ENCODE measurements at regions not wholly inside any gene's neighbourhood (a gene's known extent, or its start where the extent isn't known, plus 50 kb on each side); places are given as distances from the start of the nearest gene placed in this dataset.

DNA sequence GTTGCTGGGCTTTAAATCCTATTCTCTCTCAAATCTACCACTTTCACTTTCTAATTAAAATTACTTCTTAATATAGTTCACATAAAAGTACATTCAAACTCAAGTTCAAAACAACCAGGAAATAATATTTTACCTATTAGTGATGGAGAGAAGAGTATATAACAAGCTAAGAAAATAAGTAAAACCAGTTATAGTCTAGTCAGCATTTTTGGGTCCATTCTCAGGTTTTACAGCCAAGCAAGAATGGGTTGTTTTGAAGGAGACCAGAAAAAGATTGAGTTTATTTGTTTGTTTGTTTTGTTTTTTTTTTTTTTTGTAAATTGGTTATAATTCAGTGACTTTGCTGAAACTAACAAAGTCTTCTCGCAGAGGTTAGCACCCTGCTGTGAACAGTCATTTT lies 106.3 kb upstream of the PTPRZ1 start:
- POLR2A ChIA-PET = no interaction called here
- Mint-ChIP-seq H3K36me3 (ENCODE audit: insufficient read depth, unreplicated experiment) (peaks cover 6% of the 10 kb centered on the region), H3K27me3 (ENCODE audit: insufficient read depth, unreplicated experiment) (no peaks in the 10 kb centered on the region), H3K4me1 (ENCODE audit: insufficient read depth, unreplicated experiment) (peaks cover under 1% of the 10 kb centered on the region), H3K27ac (ENCODE audit: low read depth, unreplicated experiment) (no peak overlapping the region), H3K9me3 (ENCODE audit: unreplicated experiment) (no peaks in the 10 kb centered on the region), H3K4me3 (ENCODE audit: unreplicated experiment) (no peak overlapping the region)
- intact Hi-C loops (cut with micrococcal nuclease) = no loop called here
- no peak for DNase-seq (ENCODE audit: unreplicated experiment)
- TF ChIP-seq, protein P1, sequence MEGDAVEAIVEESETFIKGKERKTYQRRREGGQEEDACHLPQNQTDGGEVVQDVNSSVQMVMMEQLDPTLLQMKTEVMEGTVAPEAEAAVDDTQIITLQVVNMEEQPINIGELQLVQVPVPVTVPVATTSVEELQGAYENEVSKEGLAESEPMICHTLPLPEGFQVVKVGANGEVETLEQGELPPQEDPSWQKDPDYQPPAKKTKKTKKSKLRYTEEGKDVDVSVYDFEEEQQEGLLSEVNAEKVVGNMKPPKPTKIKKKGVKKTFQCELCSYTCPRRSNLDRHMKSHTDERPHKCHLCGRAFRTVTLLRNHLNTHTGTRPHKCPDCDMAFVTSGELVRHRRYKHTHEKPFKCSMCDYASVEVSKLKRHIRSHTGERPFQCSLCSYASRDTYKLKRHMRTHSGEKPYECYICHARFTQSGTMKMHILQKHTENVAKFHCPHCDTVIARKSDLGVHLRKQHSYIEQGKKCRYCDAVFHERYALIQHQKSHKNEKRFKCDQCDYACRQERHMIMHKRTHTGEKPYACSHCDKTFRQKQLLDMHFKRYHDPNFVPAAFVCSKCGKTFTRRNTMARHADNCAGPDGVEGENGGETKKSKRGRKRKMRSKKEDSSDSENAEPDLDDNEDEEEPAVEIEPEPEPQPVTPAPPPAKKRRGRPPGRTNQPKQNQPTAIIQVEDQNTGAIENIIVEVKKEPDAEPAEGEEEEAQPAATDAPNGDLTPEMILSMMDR (IDR thresholded peaks at IDR 0.05; ENCODE audit: unreplicated experiment) = no peak
- BruUV-seq (replicated peaks) = no TSS peak
- CTCF ChIA-PET = interaction anchor here (0.5 to 1.7 kb wide), 3 partner anchors 15 to 166 kb away, joined by 4 to 6 read pairs (median 5); no protein-coding TSS in a partner anchor

DNA sequence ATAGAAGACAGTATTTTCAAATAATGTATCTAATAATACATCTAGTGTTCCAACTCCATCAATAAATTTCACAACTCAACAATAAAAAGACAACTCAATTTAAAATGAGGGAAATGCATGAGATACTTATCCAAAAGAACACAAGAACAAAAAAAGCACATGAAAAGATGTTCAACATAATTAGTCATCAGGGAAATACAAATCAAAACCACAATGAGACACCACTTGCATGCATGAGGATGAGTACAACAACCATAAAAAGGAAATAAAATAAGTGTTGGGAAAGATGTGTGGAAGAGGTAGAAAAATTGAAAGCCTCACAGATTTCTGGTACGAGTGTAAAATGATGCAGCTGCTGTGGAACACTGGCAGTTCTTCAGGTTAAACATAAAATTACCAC lies 111.6 kb upstream of the PTPRZ1 start:
- intact Hi-C loops (cut with micrococcal nuclease) = no loop called here
- Mint-ChIP-seq H3K27me3 (ENCODE audit: insufficient read depth, unreplicated experiment) (no peaks in the 10 kb centered on the region), H3K9me3 (ENCODE audit: unreplicated experiment) (no peaks in the 10 kb centered on the region), H3K36me3 (ENCODE audit: insufficient read depth, unreplicated experiment) (peaks cover 6% of the 10 kb centered on the region), H3K4me3 (ENCODE audit: unreplicated experiment) (no peak overlapping the region), H3K4me1 (ENCODE audit: insufficient read depth, unreplicated experiment) (peaks cover 11% of the 10 kb centered on the region), H3K27ac (ENCODE audit: low read depth, unreplicated experiment) (no peak overlapping the region)
- no TSS peak for BruUV-seq (replicated peaks)
- DNase-seq (ENCODE audit: unreplicated experiment) = peak; percentile 31
- TF ChIP-seq, protein P1 (IDR thresholded peaks at IDR 0.05; ENCODE audit: unreplicated experiment) = no peak
- ChIA-PET CTCF (interaction anchor here (0.7 kb wide), 1 partner anchor 156 kb away, joined by 4 read pairs; no protein-coding TSS in a partner anchor), POLR2A (interaction anchor here (1.1 kb wide), 1 partner anchor 19 kb away, joined by 3 read pairs; no protein-coding TSS in a partner anchor)

DNA sequence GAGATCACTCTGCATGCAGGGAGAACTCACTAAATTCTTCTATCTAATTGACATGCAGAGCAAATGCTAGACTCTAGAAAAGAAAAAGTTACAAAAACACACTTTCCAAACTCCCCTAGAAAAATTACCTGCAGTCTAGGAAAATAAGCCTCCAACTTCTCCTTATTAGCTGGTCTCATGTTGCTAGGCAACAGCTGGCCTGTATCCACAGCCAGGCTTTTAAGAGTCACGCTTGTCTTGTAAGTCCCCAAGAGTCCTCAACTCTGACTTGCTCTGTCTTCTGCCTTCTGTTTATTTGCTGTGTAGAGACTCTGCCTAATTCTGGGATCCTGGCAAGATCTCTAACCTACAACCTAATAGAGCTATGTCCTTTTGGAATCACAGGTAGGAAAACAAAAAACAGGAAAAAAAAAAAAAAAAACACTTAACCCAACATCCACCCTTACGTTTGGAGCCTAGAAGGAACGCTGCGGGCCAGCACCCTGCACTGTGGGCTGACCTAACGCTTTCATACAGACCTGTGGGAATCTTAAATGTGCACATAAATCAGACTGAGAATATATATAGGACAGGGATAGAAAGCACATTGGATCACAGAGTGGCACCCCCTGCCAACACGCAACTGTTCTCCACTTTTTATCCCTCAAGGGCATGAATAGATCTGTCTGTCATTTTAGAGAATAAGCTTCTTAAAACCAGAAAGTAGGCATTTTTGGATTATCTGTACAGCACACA lies 117.0 kb upstream of the PTPRZ1 start:
- TF ChIP-seq, protein P1 (IDR thresholded peaks at IDR 0.05; ENCODE audit: unreplicated experiment) = no peak
- no peaks in the 10 kb centered on the region for H3K27me3 Mint-ChIP-seq (ENCODE audit: insufficient read depth, unreplicated experiment)
- BruUV-seq (replicated peaks) = no TSS peak
- no peak overlapping the region for H3K27ac Mint-ChIP-seq (ENCODE audit: low read depth, unreplicated experiment)
- peaks cover 3% of the 10 kb centered on the region for H3K4me1 Mint-ChIP-seq (ENCODE audit: insufficient read depth, unreplicated experiment)
- no peak for DNase-seq (ENCODE audit: unreplicated experiment)
- ChIA-PET CTCF (interaction anchor here (0.8 to 2.8 kb wide), 8 partner anchors 12 to 238 kb away, joined by 3 to 17 read pairs (median 4); no protein-coding TSS in a partner anchor), POLR2A (interaction anchor here (0.5 to 1.8 kb wide), 7 partner anchors 9 to 176 kb away, joined by 3 to 5 read pairs (median 4); partner anchors contain the start of gene PTPRZ1)
- no peaks in the 10 kb centered on the region for H3K36me3 Mint-ChIP-seq (ENCODE audit: insufficient read depth, unreplicated experiment)
- no peaks in the 10 kb centered on the region for H3K9me3 Mint-ChIP-seq (ENCODE audit: unreplicated experiment)
- H3K4me3 Mint-ChIP-seq (ENCODE audit: unreplicated experiment) = no peak overlapping the region
- intact Hi-C loops (cut with micrococcal nuclease) = loop anchor here (2.0 kb wide), 1 partner anchor 389 kb away; no protein-coding TSS in a partner anchor

DNA sequence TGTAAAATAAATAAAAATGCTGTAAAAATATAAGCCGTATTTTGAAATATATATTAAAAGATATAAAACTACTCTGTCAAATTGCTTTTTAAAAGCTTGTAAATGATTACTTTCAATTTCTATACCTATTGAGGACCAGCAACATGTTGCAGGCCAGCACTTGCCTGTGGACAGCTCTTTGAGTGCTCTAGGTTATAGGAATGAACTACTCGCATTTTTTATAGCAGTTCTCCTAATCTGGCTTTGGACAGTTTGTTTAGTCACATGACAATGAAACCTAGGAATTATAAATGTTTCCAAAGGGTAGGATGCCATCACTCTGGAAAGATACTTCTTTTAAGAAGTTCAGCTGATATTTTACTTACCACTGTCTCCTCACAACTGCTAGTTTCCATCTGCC lies 117.7 kb upstream of the PTPRZ1 start:
- no peaks in the 10 kb centered on the region for H3K27me3 Mint-ChIP-seq (ENCODE audit: insufficient read depth, unreplicated experiment)
- CTCF ChIA-PET = interaction anchor here (0.8 to 2.8 kb wide), 7 partner anchors 12 to 239 kb away, joined by 3 to 17 read pairs (median 4); no protein-coding TSS in a partner anchor
- POLR2A ChIA-PET = interaction anchor here (0.8 to 1.8 kb wide), 4 partner anchors 10 to 118 kb away, joined by 3 to 5 read pairs (median 4); partner anchors contain the start of gene PTPRZ1
- H3K36me3 Mint-ChIP-seq (ENCODE audit: insufficient read depth, unreplicated experiment) = no peaks in the 10 kb centered on the region
- H3K27ac Mint-ChIP-seq (ENCODE audit: low read depth, unreplicated experiment) = no peak overlapping the region
- intact Hi-C loops (cut with micrococcal nuclease) = loop anchor here (2.0 kb wide), 1 partner anchor 388 kb away; no protein-coding TSS in a partner anchor
- no peaks in the 10 kb centered on the region for H3K9me3 Mint-ChIP-seq (ENCODE audit: unreplicated experiment)
- no peaks in the 10 kb centered on the region for H3K4me1 Mint-ChIP-seq (ENCODE audit: insufficient read depth, unreplicated experiment)
- TF ChIP-seq, protein P1 (IDR thresholded peaks at IDR 0.05; ENCODE audit: unreplicated experiment) = no peak
- BruUV-seq (replicated peaks) = no TSS peak
- DNase-seq (ENCODE audit: unreplicated experiment) = no peak
- H3K4me3 Mint-ChIP-seq (ENCODE audit: unreplicated experiment) = no peak overlapping the region
